NCI-H1105 treated with DMSO at 0.1 percent for 48 hours (cell line): ENCODE measurements at regions not wholly inside any gene's neighbourhood (a gene's known extent, or its start where the extent isn't known, plus 50 kb on each side); places are given as distances from the start of the nearest gene placed in this dataset.

Experiments used
- DNase-seq: peaks from one replicate; lab custom pipeline; 2025; lab: John Stamatoyannopoulos, UW

DNA sequence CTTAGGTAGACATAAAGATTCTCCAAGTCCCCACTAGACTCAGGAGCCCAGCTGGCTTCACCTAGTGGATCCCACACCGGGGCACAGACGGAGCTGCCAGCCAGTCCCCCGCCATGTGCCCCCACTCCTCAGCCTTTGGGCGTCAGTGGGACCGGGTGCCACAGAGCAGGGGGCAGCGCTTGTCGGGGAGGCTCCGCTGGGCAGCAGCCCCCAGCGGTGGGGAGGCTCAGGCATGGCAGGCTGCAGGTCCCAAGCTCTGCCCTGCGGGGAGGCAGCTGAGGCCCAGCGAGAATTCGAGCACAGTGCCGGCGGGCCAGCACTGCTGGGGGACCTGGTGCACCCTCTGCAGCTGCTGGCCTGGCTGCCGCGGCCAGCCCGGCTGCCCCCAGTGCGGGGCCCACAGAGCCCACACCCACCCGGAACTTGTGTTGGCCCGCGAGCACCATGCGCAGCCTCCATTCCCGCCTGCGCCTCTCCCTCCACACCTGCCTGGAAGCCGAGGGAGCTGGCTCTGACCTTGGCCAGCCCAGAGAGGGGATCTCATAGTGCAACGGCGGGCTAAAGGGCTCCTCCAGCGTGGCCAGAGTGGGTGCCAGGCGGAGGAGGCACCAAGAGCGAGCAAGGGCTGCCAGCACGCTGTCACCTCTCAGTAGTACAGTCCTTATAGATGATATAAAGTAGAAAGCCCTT is 390.7 kb downstream of the PLK2 start:
- DNase-seq: no peak

DNA sequence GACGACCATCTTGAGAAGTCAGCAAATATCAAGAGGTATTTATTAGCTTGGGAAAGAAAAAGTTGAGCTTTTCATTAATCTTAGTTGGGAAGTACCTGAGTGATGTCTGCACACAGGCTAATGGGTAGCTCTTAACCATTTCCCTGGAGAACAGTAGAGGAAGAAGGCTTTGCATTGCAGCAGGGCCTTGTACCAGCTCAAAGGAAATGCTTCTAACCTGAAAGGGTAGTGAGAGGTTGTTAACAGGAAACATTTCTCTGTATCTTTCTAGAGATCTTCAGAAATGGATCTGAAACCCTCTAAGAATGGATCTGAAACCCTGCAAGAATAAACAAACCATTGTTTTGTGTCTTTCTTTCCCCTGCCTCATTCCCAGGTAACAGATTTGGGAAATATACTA is 393.3 kb downstream of the PLK2 start:
- DNase-seq: no peak

DNA sequence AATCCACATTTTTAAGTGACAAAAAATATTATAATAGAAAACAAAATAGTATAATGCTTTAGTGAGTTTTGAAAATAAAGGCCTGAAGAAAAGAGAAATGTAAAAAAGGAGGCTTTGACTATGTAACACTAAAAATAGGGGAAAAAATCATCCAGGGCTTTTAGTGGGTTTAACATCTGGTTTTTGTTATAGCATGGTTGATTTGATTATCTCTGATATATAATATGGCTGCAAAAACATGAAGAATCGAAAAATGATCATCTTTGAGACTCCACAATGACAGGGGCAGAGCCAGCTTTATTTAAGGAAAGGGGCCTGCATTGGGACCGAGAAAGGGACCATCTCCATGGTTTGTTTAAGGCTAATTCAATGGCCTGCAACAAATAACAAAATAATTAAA is 393.8 kb downstream of the PLK2 start:
- DNase-seq: no peak

DNA sequence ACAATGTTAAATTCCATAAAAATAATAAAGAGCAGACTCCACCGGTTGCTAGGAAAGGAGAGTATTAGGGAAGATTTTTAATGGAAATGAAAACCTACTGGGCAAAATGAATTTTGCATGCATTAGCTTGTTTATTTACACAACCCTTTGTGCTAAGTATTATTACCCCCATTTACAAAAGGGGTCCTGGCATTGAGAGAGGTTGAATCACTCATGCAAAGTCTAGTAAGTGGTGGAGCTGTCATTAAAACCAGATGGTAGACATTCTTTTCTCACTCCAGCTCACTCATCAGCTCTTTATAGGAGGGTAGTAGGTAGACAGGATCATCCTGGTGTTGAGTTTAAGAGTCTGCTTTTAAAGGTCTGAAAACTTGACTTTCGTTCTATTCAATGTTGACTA is 395.1 kb downstream of the PLK2 start:
- peak; percentile 60 for DNase-seq

DNA sequence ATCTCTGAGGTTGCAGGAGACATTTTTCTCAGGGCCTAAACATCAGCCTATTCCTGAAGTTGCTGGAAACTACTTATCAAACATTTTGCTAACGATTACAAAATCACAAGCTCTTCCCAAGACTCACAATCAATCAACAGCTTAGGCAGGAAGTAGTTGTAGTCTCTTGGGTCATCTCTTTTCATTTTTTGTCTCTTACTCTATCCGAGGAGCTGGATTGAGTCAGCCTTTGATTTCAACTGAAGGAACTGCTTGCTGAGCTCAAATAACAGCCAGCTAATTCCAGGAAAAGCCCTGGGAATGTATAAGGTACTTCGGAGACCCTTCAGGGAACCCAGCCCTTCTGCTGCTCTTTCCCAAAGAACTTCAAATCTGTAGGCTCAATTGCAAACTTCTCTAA is 398.9 kb downstream of the PLK2 start:
- DNase-seq: no peak

DNA sequence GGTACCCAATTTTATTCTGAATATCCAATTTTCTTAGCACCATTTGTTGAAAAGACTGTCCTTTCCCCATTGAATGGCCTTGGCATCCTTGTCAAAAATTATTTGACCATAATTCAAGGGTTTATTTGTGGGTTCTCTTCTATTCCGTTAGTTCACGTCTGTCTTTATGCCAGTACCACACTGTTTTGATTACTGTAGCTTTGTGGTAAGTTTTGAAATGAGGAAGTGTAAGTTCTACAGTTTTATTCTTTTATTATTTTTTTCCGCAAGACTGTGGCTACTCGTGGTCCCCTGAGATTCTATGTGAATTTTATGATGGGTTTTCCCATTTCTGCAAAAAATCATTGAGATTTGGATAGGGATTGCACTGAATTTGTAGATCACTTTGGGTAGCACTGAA is 402.6 kb downstream of the PLK2 start:
- no peak for DNase-seq

DNA sequence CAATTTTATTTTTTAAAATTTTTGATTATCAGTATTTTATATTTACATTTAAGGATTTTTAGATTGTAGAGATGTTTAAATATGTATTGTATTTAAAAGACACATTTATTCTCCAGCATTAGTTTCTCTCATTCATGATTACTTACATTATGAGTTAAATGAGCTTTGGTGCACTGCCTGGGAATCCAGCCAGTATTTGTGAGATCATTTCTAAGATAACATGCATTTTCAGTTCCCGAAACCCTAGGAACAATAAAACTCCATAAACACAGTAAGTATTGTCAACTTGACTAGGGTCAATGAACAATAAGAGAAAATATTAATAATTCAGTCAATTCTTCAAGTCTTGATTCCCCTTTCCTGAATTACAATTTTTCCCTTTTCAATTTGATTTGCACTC is 403.3 kb downstream of the PLK2 start:
- peak; percentile 35 for DNase-seq

DNA sequence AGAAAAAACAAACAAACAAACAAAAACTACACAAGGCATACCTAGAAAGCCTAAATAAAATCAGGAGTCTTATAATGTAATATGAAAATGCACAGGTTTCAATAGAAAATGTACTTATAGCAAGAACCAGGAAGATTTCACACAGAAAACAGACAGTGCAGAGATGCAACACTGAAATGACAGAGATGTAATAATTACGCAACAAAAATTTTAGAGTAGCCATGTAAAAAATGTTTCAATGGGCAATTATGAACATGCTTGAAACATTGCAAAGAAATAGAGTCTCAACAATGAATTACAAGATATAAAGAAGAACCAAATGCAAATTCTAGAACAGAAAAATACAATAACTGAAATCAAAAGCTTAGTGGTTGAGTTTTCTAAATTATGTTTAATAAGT is 405.9 kb downstream of the PLK2 start:
- no peak for DNase-seq

DNA sequence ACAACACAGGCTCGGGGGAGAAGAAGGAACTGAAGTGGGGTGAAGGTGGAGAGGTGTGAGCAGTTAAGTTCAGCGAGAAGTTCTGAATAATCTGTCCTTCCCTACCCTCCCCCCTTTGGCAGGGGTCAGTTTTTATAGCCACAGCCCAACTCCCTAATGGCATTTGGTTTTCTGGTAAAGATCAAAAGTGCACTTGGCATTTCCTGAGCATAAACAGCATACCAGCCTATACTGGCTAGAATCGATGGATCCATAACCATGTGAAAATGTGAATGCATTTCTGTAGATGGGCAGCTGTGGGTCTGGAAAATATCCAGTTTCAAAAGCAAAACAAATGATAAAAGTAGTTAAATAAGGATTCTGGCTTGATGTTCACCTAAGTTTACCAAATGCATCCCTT is 410.9 kb downstream of the PLK2 start:
- no peak for DNase-seq

DNA sequence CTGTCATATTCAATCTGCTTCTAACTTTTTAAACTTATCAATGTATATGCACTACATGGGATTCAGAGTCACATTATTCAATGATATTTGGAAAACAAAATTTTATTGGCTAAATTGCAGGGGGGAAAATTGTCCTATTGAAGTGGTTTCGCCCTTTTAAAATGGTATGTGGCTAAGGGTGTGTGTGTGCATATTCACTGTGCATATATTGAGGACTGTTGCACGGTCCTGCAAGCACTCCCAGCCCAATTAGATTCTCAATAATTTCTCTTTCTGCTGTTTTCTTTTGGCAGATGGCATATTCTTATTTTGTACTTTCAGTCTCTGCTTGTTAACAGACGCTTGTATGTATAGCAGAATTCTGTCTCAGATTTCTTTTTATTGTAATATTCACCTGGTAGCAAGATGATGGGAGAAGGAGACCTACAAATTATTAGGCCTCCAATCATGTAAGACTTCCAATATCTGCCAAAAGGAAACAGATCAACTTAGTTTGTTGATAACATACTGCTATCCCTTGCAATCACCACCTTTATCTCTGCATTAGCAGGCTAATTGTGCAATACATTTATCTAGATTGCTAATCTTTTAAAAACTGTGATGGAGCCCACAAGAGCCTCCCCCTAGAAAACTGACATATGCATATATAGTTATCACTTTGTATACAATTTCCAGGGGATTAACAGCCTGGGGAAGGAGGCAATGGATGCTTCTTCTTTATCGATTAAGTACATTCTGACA is 411.5 kb downstream of the PLK2 start:
- DNase-seq: no peak

DNA sequence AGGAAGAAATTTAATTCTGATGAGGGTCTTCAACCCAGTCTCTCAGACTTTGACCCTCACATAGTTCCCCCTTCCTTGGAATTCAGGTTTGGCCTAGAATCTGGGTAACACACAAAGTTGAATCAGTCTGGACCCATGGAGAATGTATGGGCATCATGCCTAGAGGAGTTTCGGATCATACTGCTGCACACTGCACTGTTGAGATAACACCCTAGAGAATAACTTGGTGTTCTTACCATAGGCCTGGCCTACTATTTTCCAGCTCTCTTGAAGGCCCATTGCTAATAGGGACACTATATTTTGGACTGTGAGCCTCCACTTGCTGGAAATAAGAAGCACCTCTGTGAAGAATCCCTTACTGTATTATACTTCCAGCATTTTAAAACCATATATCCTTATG is 413.5 kb downstream of the PLK2 start:
- no peak for DNase-seq

DNA sequence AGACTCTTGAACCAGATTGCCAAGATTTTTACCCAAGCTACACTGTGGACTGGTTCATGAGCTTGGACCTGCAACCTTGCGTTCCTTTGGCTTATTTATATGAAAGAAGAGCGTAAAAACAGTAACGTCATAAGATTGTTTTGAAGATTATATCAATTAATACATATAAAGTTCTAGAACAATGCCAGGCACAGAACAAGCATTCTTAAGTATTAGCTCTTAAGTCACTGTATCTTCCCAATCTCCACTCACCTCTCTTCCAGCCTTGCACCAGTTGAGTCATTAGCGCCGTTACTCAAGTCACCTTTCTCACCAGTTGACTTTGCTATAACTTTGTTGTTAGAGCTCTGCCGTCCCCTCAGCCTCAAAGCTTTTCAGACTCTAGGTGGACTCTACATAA is 415.7 kb downstream of the PLK2 start:
- no peak for DNase-seq

DNA sequence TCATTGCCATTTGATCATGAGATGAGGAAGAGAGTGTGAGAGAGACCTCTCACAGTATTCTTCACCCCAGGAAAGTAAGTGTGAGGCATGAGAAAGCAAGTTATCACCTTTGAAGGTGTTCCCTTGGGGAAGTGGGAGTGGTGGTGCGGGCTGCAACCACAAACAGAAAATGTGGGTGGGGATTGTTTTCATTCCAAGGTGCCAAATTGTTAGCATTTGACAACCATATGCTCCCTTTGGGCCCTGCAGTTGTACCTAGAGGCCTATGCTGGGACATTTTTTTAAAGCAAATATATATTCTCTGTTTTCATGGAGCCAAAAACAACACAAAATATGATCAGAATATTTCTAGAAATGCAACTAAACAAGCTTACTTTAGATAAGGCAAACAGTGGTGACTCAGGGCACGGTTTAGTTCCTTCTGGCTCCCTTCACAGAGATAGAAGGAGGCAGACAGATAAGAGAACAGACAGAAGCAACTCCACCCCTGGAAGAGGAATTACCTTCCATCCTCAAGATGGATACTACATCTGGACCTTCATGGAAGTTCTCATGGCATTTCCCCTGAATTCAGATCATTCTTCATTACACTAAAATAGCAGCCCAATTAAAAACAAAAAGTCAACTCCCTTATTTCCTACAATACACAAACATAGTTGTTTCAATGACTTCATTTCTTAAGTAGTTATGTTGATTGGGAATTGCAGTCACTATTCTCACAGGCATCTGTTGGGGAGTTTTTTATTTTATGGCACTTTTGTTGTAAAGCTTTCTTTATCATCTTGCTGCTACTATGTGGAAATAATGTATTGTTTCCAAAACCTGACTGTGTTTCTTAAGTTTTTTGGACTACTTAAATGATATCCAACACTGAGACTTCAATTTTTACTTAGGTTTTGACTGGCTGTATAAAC is 416.6 kb downstream of the PLK2 start:
- DNase-seq: no peak

DNA sequence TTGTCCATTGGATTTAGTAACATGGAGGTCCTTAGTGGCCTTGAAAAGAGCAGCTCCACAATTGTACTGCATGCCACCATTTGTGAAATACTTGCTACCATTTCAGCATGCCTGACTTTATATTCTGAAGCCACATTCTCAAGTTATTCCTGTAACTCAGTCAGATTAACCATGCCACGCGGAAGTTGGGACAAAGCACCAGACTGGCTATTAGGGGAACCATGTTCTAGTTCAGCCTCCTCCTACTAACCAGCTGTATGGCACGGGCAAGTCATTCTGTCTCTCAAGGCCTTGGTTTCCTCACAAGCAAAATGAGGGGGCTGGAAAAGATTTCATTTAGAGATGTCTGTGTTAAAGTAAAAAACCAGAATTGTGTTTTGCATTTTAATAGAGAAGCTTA is 418.0 kb downstream of the PLK2 start:
- DNase-seq: no peak

DNA sequence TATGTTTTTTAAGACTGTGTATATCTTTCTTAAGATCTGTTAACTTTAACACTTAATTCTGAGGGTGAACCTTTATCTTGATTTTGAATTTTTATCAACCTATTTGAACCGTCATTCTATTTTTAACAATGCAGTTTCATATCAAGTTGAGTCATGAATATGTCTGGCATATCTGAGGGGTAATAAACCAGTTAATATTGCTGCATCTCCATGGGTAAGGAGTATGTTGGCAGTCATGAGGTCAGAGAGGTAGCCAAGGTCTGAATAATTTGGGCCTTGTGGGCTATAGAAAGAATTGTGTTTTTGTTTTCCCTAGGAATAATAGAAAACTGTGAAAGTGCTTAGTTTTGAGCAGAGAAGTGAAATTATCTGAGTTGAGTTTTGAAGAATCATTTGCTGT is 419.0 kb downstream of the PLK2 start:
- DNase-seq: no peak

DNA sequence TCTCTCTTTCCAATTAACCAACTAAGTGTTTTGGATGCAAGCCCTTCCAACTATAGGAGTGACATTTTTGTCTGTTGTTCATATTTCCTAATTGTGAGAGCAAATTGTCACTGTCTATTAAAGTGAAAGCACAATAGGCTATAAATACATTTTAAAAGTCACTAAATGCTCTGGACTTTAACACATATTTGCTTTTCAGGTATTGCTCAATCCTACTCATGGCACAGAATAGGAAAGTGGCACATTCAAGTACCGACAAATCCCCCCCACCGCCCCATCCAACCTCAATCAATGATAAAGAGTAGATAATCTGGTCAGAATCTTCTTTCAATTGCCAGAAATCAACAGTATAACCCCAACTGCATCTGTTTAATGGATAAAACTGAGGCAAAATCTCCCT is 419.8 kb downstream of the PLK2 start:
- no peak for DNase-seq

DNA sequence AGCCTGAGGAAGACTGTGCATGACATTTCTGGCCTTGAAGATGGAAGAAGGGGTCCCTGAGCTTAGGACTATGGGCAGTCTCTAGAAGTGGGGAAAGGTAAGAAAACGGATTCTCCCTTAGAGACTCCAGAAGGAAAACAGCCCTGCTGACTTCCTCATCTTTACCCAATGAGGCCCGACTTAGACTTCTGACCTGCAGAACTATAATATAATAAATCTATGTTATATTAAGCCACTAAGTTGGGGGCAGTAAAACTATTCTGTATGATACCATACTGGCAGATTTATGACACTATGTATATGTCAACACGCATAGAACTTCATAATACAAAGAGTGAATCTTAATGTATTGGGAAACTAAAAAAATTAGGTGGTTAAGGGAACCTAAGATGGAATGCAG is 422.0 kb downstream of the PLK2 start:
- no peak for DNase-seq

DNA sequence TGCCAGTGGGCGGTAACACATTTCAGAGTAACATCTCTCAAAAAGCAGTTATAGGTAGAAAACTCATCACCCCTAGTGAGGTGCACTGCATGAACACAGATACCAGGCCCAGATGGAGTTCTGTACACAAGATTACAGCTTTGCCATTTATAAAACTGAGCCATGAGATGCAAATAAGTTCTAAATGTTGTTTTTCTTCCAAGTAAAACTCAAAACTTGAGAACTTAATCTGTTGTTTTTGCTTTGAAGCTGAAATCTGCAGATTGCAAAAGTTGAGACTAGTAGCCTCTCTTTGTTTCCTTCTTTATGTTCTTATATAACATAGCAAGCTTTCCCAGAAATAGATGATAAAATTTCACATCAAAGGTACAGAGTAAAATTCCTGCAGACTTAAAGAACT is 434.1 kb downstream of the PLK2 start:
- DNase-seq: no peak

DNA sequence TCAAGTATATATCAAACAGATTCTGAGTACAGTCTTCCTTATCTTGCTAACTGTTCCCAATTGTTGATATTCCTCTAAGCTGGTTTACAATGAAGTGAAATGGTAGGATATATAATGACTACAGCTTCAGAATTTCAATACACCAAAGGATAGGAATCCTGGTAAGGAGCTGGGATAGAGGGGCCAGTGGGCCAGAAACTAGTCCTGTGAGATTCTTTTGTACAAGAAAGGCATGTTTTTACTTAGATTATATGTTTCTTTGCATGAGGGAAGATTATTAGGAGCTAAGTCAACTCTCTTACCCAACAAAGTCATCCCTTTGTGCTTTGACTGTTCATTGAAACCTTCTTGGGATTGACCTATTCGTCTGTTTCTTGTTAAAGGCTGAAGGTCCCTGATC is 435.7 kb downstream of the PLK2 start:
- DNase-seq: no peak

DNA sequence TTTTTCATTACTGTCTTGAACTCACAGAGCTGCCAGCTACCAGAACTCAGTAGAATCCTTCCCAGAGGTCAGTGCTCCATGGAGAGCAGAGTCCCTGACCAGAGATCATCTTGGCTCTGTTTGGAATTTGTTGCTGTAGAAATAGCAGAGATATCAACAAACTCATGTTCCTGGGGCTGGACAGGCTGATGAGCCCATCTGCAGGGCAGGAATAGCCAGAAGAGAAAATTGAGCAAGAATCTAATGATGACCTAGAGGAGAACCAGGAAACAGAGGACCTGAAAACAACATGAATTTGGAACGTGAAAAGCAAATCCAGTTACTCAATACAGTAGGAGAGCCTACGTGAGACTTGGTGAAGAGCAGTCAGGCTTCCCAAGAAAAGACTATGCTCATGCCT is 437.8 kb downstream of the PLK2 start:
- DNase-seq: no peak

DNA sequence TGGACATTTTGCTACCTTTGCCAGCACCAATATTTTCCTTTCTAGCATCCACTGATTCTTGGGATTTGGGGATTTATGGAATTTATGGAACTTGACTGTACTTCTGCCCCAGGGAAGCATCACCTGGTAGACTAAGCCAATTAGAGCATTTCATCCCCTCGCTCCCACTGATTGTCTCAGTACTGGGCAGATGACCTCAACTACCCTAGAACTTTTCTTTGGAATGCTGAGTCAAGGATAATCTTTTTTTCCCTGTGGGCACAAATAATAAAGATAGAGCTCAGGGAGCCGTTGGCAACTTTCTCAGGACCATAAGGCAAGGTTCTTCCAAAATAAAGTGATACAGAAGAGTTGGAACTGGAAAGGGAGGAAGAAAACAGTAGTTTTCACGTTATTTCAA is 438.4 kb downstream of the PLK2 start:
- DNase-seq: no peak

DNA sequence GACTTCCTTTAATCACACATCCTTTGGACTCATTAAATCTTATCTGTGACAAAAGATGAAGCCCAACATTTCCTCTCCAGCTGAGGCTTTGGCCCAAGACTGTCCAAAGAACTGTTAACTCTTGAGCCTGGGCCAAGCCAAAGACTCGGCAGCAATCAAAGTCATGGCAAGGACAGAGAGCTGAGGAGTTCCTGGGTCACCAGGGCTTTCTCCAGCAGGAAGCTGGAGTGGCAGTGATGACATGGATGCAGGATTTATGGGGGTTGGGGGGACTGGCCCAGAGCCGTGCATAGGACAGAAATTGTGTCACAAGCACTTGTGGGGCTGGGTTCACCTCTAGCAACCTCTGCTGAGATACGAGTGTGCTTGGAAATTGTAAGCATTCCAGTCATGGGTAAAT is 440.3 kb downstream of the PLK2 start:
- no peak for DNase-seq

DNA sequence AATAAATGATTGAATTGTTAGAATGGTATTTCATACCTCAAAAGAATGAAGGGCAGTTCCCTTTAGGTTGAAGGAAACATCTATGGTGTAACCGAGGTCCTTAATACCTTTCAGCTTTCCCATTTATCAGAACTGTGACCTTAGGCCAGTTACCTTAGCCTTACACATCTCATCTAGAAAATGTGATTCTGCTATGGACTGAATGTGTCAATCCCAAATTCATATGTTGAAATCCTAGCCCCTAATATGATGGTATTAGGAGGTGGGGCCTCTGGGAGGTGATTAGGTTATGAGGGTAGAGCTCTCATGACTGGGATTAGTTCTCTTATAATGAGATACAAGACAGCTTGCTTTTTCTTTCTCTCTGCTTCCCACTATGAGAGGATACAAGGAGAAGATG is 441.9 kb downstream of the PLK2 start:
- DNase-seq: no peak
